ENCODE measurements at regions not wholly inside any gene's neighbourhood (a gene's known extent, or its start where the extent isn't known, plus 50 kb on each side); places are given as distances from the start of the nearest gene placed in this dataset.
"Not testable (repeated sequence)": the region's sequence is repeated elsewhere in the genome, so short reads cannot be mapped to it uniquely, and the experiment has no call there.

GRCh38 chr7:106583100-106583499 lies 77.9 kb downstream of the CCDC71L start:
- no peak for DNase-seq

GRCh38 chr7:106582365-106582764 lies 78.6 kb downstream of the CCDC71L start:
- no peak for DNase-seq

GRCh38 chr7:106579086-106579485 lies 81.9 kb downstream of the CCDC71L start:
- DNase-seq: not testable (repeated sequence)

- DNase-seq: no peak
These were observed 85.7 kb downstream of the CCDC71L start for GRCh38 chr7:106575138-106575823.

GRCh38 chr7:106573738-106574137 lies 87.2 kb downstream of the CCDC71L start:
- no peak for DNase-seq

- no peak for DNase-seq
These were observed 87.8 kb downstream of the CCDC71L start for GRCh38 chr7:106573125-106573663.

GRCh38 chr7:106572394-106573124 lies 88.4 kb downstream of the CCDC71L start:
- DNase-seq: no peak

GRCh38 chr7:106571563-106571962 lies 89.4 kb downstream of the CCDC71L start:
- DNase-seq: no peak

GRCh38 chr7:106570948-106571418 lies 90.0 kb downstream of the CCDC71L start:
- DNase-seq: no peak

- DNase-seq: no peak
These were observed 90.8 kb downstream of the CCDC71L start for GRCh38 chr7:106570146-106570545.

GRCh38 chr7:106569500-106569929 lies 91.4 kb downstream of the CCDC71L start:
- DNase-seq: no peak

GRCh38 chr7:106568680-106569499 lies 92.1 kb downstream of the CCDC71L start:
- no peak for DNase-seq

- DNase-seq: no peak
These were observed 92.8 kb downstream of the CCDC71L start for GRCh38 chr7:106568002-106568679.

GRCh38 chr7:106567204-106568001 lies 93.6 kb downstream of the CCDC71L start:
- not testable (repeated sequence) for DNase-seq

- DNase-seq: no peak
These were observed 94.3 kb downstream of the CCDC71L start for GRCh38 chr7:106566672-106567071.

GRCh38 chr7:106566196-106566595 lies 94.8 kb downstream of the CCDC71L start:
- DNase-seq: no peak

- no peak for DNase-seq
These were observed 95.5 kb downstream of the CCDC71L start for GRCh38 chr7:106565428-106565827.

GRCh38 chr7:106563466-106564150 lies 97.3 kb downstream of the CCDC71L start:
- DNase-seq: no peak

GRCh38 chr7:106562711-106563366 lies 98.1 kb downstream of the CCDC71L start:
- DNase-seq: no peak

GRCh38 chr7:106561666-106562411 lies 99.1 kb downstream of the CCDC71L start:
- no peak for DNase-seq

Measured in activated gamma-delta T cell treated with Interleukin-2 at 50 U/mL for 16 hours (primary cell).